ENCODE measurements at regions not wholly inside any gene's neighbourhood (a gene's known extent, or its start where the extent isn't known, plus 50 kb on each side); places are given as distances from the start of the nearest gene placed in this dataset.

GRCh38 chr2:102978091-102978490 lies 216.3 kb downstream of the TMEM182 start:
- no peak overlapping the region for H4K5ac ChIP-seq (ENCODE audit: insufficient read length, low read depth, low read length)
- H4K20me1 ChIP-seq (replicated peaks in 1 of 2; ENCODE audit: control insufficient read depth in 1 of 2, insufficient read depth in 2 of 2, low read length in 2 of 2), result no peaks in the 10 kb centered on the region
- FAIRE-seq (no peak), DNase-seq (ENCODE audit: low read depth in 1 of 2, low spot score in 2 of 2) (no peak)
- H2BK20ac ChIP-seq (ENCODE audit: low read length), result no peak overlapping the region
- no peak overlapping the region for H3K18ac ChIP-seq (ENCODE audit: extremely low read depth, low read length)
- H2BK5ac ChIP-seq (ENCODE audit: low read depth, low read length), result no peak overlapping the region
- no peak overlapping the region for H3K4me3 ChIP-seq (ENCODE audit: extremely low read depth in 1 of 4, insufficient read depth in 2 of 4, low read depth in 3 of 4, low read length in 4 of 4)
- H3K23me2 ChIP-seq (ENCODE audit: low read depth, low read length), result no peaks in the 10 kb centered on the region
- H2BK12ac ChIP-seq (ENCODE audit: low read depth, low read length), result no peak overlapping the region
- CTCF ChIA-PET (ENCODE audit: partially characterized antibody), result interaction anchor here (1.2 to 4.9 kb wide), 2 partner anchors 9 to 30 kb away, joined by 5 to 20 read pairs; no protein-coding TSS in a partner anchor
- H2BK15ac ChIP-seq (ENCODE audit: low read length), result no peak overlapping the region
- WGBS, 2 experiments (ENCODE audit: extremely low coverage in 1 of 2, insufficient coverage in 1 of 2, insufficient read length in 1 of 2, insufficient replicate concordance in 2 of 2, low coverage in 1 of 2, low lambda C conversion rate in 2 of 2, missing lambda C conversion rate in 1 of 2), result 88% methylated on average over 3 of the region's 3 CpGs; no CpG with 5 or more reads in 1 of the 2 experiments
- H3K9me3 ChIP-seq (ENCODE audit: insufficient read depth in 2 of 2, low read depth in 1 of 2, low read length in 1 of 2), result no peaks in the 10 kb centered on the region
- no peak overlapping the region for H3K9ac ChIP-seq (replicated peaks in 1 of 4; ENCODE audit: extremely low read depth in 1 of 4, low read depth in 3 of 4, low read length in 3 of 4)
- H4K8ac ChIP-seq (ENCODE audit: extremely low read depth, insufficient read depth, low read length), result no peak overlapping the region
- no peak overlapping the region for H2AK5ac ChIP-seq (ENCODE audit: low read depth, low read length)
- POLR2A ChIA-PET (ENCODE audit: partially characterized antibody), result no interaction called here
- H4K91ac ChIP-seq (replicated peaks; ENCODE audit: insufficient read length, low read length), result no peak overlapping the region
- no peak overlapping the region for H3K56ac ChIP-seq (replicated peaks; ENCODE audit: insufficient read length, low read depth, low read length)
- no peak overlapping the region for H3K4me2 ChIP-seq (ENCODE audit: insufficient read depth in 1 of 2, low read depth in 2 of 2, low read length in 2 of 2)
- no peaks in the 10 kb centered on the region for H3K36me3 ChIP-seq (ENCODE audit: control insufficient read depth in 2 of 4, insufficient read depth in 4 of 4, low read length in 3 of 4)
- H3K27me3 ChIP-seq (replicated peaks in 1 of 4; ENCODE audit: control insufficient read depth in 3 of 4, extremely low read depth in 1 of 4, insufficient read depth in 3 of 4, low read length in 3 of 4), result no peaks in the 10 kb centered on the region
- H3K79me2 ChIP-seq (ENCODE audit: control insufficient read depth in 1 of 2, insufficient read depth in 2 of 2, low read length in 2 of 2), result no peaks in the 10 kb centered on the region
- H3K4me1 ChIP-seq (replicated peaks in 1 of 4; ENCODE audit: control insufficient read depth in 3 of 4, insufficient read depth in 4 of 4, low read length in 3 of 4), result no peaks in the 10 kb centered on the region
- H3K27ac ChIP-seq (ENCODE audit: low read depth, low read length), result no peak overlapping the region
- no peaks in the 10 kb centered on the region for H3K79me1 ChIP-seq (ENCODE audit: low read depth, low read length)
- no peak overlapping the region for H2AFZ ChIP-seq (ENCODE audit: low read length)
- H3K23ac ChIP-seq (ENCODE audit: insufficient read length), result no peak overlapping the region
- no peak overlapping the region for H2BK120ac ChIP-seq (replicated peaks; ENCODE audit: low read depth, low read length)
- no peak overlapping the region for H3K14ac ChIP-seq (ENCODE audit: insufficient read length)
- no peak overlapping the region for H3K4ac ChIP-seq (replicated peaks; ENCODE audit: insufficient read length, low read depth, low read length)
- no peak for TF ChIP-seq MAX (IDR thresholded peaks at IDR 0.05)
- no peak for TF ChIP-seq ZNF274 (IDR thresholded peaks at IDR 0.05; ENCODE audit: borderline replicate concordance, extremely low read depth, low read length)
- no peak for TF ChIP-seq PHF8 (conservative IDR thresholded peaks at IDR 0.05; ENCODE audit: low read depth, low read length)
- TF ChIP-seq NANOG (IDR thresholded peaks at IDR 0.05; ENCODE audit: insufficient read depth, low read depth, low read length, poor library complexity, severe bottlenecking), result no peak
- no peak for TF ChIP-seq MAFK (IDR thresholded peaks at IDR 0.05; ENCODE audit: low read depth, low read length)
- no peak for TF ChIP-seq RXRA (IDR thresholded peaks at IDR 0.05; ENCODE audit: insufficient read depth, low read depth, low read length)
- no peak for TF ChIP-seq TAF7 (optimal IDR thresholded peaks at IDR 0.05; ENCODE audit: borderline replicate concordance, low read depth, low read length)
- no peak for TF ChIP-seq KDM5A (IDR thresholded peaks at IDR 0.05; ENCODE audit: low read length)
- no peak for TF ChIP-seq CREB1 (IDR thresholded peaks at IDR 0.05)
- TF ChIP-seq KDM4A (IDR thresholded peaks at IDR 0.05; ENCODE audit: low read depth, low read length, severe bottlenecking), result no peak
- TF ChIP-seq, protein P1, sequence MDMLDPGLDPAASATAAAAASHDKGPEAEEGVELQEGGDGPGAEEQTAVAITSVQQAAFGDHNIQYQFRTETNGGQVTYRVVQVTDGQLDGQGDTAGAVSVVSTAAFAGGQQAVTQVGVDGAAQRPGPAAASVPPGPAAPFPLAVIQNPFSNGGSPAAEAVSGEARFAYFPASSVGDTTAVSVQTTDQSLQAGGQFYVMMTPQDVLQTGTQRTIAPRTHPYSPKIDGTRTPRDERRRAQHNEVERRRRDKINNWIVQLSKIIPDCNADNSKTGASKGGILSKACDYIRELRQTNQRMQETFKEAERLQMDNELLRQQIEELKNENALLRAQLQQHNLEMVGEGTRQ (IDR thresholded peaks at IDR 0.05; ENCODE audit: low read length), result no peak
- TF ChIP-seq POLR2A (IDR thresholded peaks at IDR 0.05; ENCODE audit: control extremely low read depth in 1 of 2, low read depth in 2 of 2, low read length in 2 of 2), result no peak
- no peak for TF ChIP-seq NRF1 (IDR thresholded peaks at IDR 0.05; ENCODE audit: low read depth, low read length)
- TF ChIP-seq POU5F1 (IDR thresholded peaks at IDR 0.05; ENCODE audit: low read depth, low read length), result no peak
